ENCODE measurements at regions not wholly inside any gene's neighbourhood (a gene's known extent, or its start where the extent isn't known, plus 50 kb on each side); places are given as distances from the start of the nearest gene placed in this dataset.
"Not testable (repeated sequence)": the region's sequence is repeated elsewhere in the genome, so short reads cannot be mapped to it uniquely, and the experiment has no call there.

- TF ChIP-seq CTCF, POLR2A (IDR thresholded peaks at IDR 0.05): not testable (repeated sequence)
These were observed 87.7 kb upstream of the NBPF12 start for GRCh38 chr1:146850352-146850889.

Measured in adrenal gland (tissue), 5 donors.